ENCODE measurements at regions not wholly inside any gene's neighbourhood (a gene's known extent, or its start where the extent isn't known, plus 50 kb on each side); places are given as distances from the start of the nearest gene placed in this dataset.

GRCh38 chr13:93079294-93079693 lies 147.3 kb upstream of the GPC6 start:
- in situ Hi-C loops (cut with HindIII; ENCODE audit: extremely low pct_ligation_motif_present, low pct_unique_long_range_greater_than_20kb) (no loop called here), intact Hi-C loops (cut with micrococcal nuclease; ENCODE audit: unreplicated experiment) (no loop called here)
- no peak overlapping the region for H3K4me2 ChIP-seq (ENCODE audit: low read depth, low read length)
- no peaks in the 10 kb centered on the region for H3K4me1 ChIP-seq (ENCODE audit: insufficient read depth, low read length)
- no peaks in the 10 kb centered on the region for H3K79me2 ChIP-seq (ENCODE audit: insufficient read depth, low read length)
- H3K36me3 ChIP-seq (replicated peaks in 1 of 2; ENCODE audit: control insufficient read depth in 1 of 2, insufficient read depth in 2 of 2, low read length in 2 of 2), result no peaks in the 10 kb centered on the region
- no peak overlapping the region for H2AFZ ChIP-seq (ENCODE audit: low read length)
- DNase-seq (ENCODE audit: low spot score) (no peak), FAIRE-seq (no peak), ATAC-seq (no peak)
- 0% methylated on average over 1 of the region's 1 CpG for WGBS (ENCODE audit: low lambda C conversion rate)
- H3K27ac ChIP-seq (ENCODE audit: extremely low read length, insufficient read depth, low read length), result no peak overlapping the region
- CTCF ChIA-PET (ENCODE audit: low intra/inter-chr PET ratio, low total read pairs), result no interaction called here
- H3K27me3 ChIP-seq (ENCODE audit: control insufficient read depth in 1 of 2, insufficient read depth in 2 of 2, low read length in 2 of 2), result no peaks in the 10 kb centered on the region
- H4K20me1 ChIP-seq (ENCODE audit: insufficient read depth, low read length), result no peaks in the 10 kb centered on the region
- POLR2A ChIA-PET, result no interaction called here
- no TSS peak for BruUV-seq (replicated peaks)
- TF ChIP-seq SIX1 (CRISPR knock-in tag; IDR thresholded peaks at IDR 0.05; ENCODE audit: borderline replicate concordance), result no peak
- no peak for TF ChIP-seq KDM3A (CRISPR knock-in tag; IDR thresholded peaks at IDR 0.05; ENCODE audit: low read depth)
- no peak for TF ChIP-seq ZNF562 (CRISPR knock-in tag; IDR thresholded peaks at IDR 0.05; ENCODE audit: borderline replicate concordance)
- no peaks in the 10 kb centered on the region for H3K9me3 ChIP-seq (ENCODE audit: low read length)
- H3K4me3 ChIP-seq (replicated peaks in 1 of 3; ENCODE audit: insufficient read depth in 1 of 3, low read depth in 2 of 3, low read length in 3 of 3), result no peak overlapping the region
- H3K9ac ChIP-seq (ENCODE audit: insufficient read depth, low read depth, low read length), result no peak overlapping the region

- H3K27me3 ChIP-seq (ENCODE audit: control insufficient read depth in 1 of 2, insufficient read depth in 2 of 2, low read length in 2 of 2), result no peaks in the 10 kb centered on the region
- in situ Hi-C loops (cut with HindIII; ENCODE audit: extremely low pct_ligation_motif_present, low pct_unique_long_range_greater_than_20kb) (no loop called here), intact Hi-C loops (cut with micrococcal nuclease; ENCODE audit: unreplicated experiment) (no loop called here)
- FAIRE-seq (no peak), DNase-seq (ENCODE audit: low spot score) (no peak), ATAC-seq (no peak)
- BruUV-seq (replicated peaks), result no TSS peak
- no peak overlapping the region for H3K27ac ChIP-seq (ENCODE audit: extremely low read length, insufficient read depth, low read length)
- no peak overlapping the region for H3K4me3 ChIP-seq (replicated peaks in 1 of 3; ENCODE audit: insufficient read depth in 1 of 3, low read depth in 2 of 3, low read length in 3 of 3)
- no peak overlapping the region for H3K4me2 ChIP-seq (ENCODE audit: low read depth, low read length)
- H3K4me1 ChIP-seq (ENCODE audit: insufficient read depth, low read length), result no peaks in the 10 kb centered on the region
- H2AFZ ChIP-seq (ENCODE audit: low read length), result no peak overlapping the region
- no peaks in the 10 kb centered on the region for H3K9me3 ChIP-seq (ENCODE audit: low read length)
- ChIA-PET POLR2A (no interaction called here), CTCF (ENCODE audit: low intra/inter-chr PET ratio, low total read pairs) (no interaction called here)
- 34% methylated on average over 4 of the region's 4 CpGs for WGBS (ENCODE audit: low lambda C conversion rate)
- H3K36me3 ChIP-seq (replicated peaks in 1 of 2; ENCODE audit: control insufficient read depth in 1 of 2, insufficient read depth in 2 of 2, low read length in 2 of 2), result no peaks in the 10 kb centered on the region
- TF ChIP-seq RFXANK (CRISPR knock-in tag; IDR thresholded peaks at IDR 0.05) (no peak), DMTF1 (CRISPR knock-in tag; IDR thresholded peaks at IDR 0.05) (no peak), GTF3A (CRISPR knock-in tag; conservative IDR thresholded peaks at IDR 0.05) (no peak), PLSCR1 (CRISPR knock-in tag; IDR thresholded peaks at IDR 0.05; ENCODE audit: borderline replicate concordance) (no peak)
- no peaks in the 10 kb centered on the region for H4K20me1 ChIP-seq (ENCODE audit: insufficient read depth, low read length)
- no peaks in the 10 kb centered on the region for H3K79me2 ChIP-seq (ENCODE audit: insufficient read depth, low read length)
- H3K9ac ChIP-seq (ENCODE audit: insufficient read depth, low read depth, low read length), result no peak overlapping the region
Measured at GRCh38 chr13:93080166-93080565, 146.4 kb upstream of the GPC6 start.

Measured in HepG2 (cell line).